ENCODE measurements at regions not wholly inside any gene's neighbourhood (a gene's known extent, or its start where the extent isn't known, plus 50 kb on each side); places are given as distances from the start of the nearest gene placed in this dataset.

DNA sequence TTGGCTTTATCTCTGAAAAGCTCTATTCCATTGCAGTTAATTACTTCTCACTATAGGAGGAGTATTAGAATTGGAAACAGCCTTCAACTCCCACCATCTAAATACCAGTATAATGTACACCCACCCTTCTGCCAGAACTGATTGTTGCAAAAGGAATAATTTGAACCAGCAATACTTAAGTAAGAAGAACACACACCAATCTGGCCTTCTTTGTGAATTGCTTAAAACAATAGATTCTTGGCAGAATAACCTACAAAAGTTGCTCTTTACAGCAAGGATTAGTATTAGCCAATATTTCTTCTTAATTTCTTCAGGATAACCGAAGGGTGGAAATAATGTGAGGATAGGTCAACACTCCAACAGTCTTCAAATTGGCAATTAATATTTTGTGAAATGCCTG is 54.9 kb upstream of the ADAMTS5 start:
- ATAC-seq = no peak

GRCh38 chr21:27021046-27021445 is 54.2 kb upstream of the ADAMTS5 start:
- ATAC-seq = no peak

DNA sequence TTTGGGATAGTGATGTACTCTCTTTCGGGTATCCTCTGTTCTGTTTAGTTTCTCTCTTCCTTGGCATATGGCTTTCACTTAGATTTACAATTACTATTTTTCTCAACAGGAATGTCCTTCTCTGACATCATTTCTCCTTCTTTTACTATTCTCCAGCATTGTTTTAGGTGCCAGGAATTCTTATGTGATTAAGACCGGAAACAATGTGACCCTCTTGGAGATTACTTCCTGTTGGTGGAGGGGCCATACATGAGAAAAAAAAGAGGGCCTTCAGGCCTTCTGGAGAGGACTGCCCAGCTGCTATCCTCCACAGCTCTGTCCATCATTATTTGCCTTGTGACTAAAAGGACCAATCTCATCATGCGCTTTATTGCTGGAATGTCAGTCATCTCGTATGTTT is 50.4 kb upstream of the ADAMTS5 start:
- ATAC-seq = no peak

Data from esophagus mucosa (tissue), 1 donor.